Testis (tissue), 2 donors: ENCODE measurements at regions not wholly inside any gene's neighbourhood (a gene's known extent, or its start where the extent isn't known, plus 50 kb on each side); places are given as distances from the start of the nearest gene placed in this dataset.

Source experiments
- CTCF ChIP-seq, 3 experiments: fragments of 450-650 bp in 2 of 3; fragments of 200-600 bp in 1 of 3; sonication (generic) in 1 of 3; IDR thresholded peaks; one replicate each; pipeline ENCODE4 v1.5.1; 2016 to 2019; ENCODE audit warnings: antibody characterized with exemption in 3 of 3, mild to moderate bottlenecking in 2 of 3, moderate library complexity in 1 of 3
- POLR2A ChIP-seq: fragments of 450-650 bp; IDR thresholded peaks from one replicate; pipeline ENCODE4 v1.6.1; 2017; ENCODE audit warnings: antibody characterized with exemption, mild to moderate bottlenecking, moderate library complexity

DNA sequence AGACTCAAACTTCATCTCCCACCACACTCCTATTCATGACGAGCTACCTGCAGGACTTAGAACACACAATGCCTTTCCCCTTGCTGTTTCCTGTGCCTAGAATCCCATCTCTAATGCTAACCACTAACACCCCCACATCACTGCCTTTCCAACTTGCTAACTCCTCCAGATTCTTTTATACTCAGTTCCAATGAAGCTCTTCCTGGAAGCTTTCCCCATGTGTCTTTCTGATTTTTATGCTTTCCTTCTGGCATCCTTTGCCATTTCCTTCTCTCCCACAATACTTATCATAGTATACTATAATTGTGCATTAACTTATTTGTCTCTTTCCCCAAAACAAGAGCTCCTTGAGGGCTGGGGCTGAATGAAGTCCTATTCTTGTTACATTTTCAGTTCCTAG is 115.3 kb upstream of the PLPPR1 start:
- no peak for TF ChIP-seq CTCF (IDR thresholded peaks at IDR 0.05)
- TF ChIP-seq POLR2A, result no peak
